GM19468 (cell line): ENCODE measurements at regions not wholly inside any gene's neighbourhood (a gene's known extent, or its start where the extent isn't known, plus 50 kb on each side); places are given as distances from the start of the nearest gene placed in this dataset.
"Not testable (repeated sequence)": the region's sequence is repeated elsewhere in the genome, so short reads cannot be mapped to it uniquely, and the experiment has no call there.

ENCODE experiments used
- ATAC-seq: cut with Tn5 transposase; IDR thresholded peaks from one replicate; pipeline ENCODE4 v1.9.1; 2021; ENCODE audit warnings: mild to moderate bottlenecking, moderate library complexity, moderate number of reproducible peaks; ENCODE audit not compliant: unreplicated experiment; ENCODE audit errors: extremely low read depth

GRCh38 chr6:15885624-15886023 is 222.8 kb upstream of the DTNBP1 start:
- ATAC-seq, result no peak

- ATAC-seq, result not testable (repeated sequence)
These were observed 220.8 kb upstream of the DTNBP1 start for GRCh38 chr6:15883593-15883992.

- ATAC-seq, result no peak
These were observed 220.1 kb upstream of the DTNBP1 start for GRCh38 chr6:15882915-15883314.

DNA sequence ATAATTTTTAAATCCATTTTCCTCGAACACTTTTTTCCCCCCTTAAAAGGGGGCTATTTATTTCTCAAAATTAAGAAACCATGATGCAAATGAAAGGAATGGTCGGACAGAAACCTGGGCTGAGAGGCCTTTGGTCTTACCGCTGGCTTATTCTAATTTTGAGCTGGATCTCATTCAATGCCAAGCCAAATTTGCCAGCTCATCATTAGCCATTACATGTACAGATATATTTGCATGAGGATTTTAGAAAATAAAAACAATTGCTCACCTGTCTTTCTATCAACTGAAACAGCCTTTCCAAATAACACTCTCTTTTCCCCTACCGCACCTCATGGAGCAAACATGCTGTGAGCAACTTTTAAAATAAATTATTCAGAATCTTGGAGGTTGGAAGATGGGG is 219.5 kb upstream of the DTNBP1 start:
- ATAC-seq, result no peak

DNA sequence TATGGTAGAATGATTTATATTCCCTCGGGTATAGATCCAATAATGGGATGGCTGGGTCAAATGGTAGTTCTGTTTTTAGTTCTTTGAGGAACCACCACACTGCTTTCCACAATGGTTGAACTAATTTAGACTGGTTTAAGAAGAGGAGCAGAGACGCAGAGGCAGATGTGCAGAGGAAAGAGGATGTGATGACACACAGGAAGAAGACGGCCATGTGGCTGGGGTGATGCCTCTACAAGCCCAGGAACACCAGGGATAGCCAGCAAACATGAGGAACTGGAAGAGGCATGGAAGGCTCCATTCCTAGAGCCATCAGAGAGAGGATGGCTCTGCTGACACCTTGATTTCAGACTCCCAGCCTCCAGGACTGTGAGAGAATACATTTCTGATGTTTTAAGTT is 218.3 kb upstream of the DTNBP1 start:
- no peak for ATAC-seq

GRCh38 chr6:15880262-15880973 is 217.6 kb upstream of the DTNBP1 start:
- no peak for ATAC-seq

DNA sequence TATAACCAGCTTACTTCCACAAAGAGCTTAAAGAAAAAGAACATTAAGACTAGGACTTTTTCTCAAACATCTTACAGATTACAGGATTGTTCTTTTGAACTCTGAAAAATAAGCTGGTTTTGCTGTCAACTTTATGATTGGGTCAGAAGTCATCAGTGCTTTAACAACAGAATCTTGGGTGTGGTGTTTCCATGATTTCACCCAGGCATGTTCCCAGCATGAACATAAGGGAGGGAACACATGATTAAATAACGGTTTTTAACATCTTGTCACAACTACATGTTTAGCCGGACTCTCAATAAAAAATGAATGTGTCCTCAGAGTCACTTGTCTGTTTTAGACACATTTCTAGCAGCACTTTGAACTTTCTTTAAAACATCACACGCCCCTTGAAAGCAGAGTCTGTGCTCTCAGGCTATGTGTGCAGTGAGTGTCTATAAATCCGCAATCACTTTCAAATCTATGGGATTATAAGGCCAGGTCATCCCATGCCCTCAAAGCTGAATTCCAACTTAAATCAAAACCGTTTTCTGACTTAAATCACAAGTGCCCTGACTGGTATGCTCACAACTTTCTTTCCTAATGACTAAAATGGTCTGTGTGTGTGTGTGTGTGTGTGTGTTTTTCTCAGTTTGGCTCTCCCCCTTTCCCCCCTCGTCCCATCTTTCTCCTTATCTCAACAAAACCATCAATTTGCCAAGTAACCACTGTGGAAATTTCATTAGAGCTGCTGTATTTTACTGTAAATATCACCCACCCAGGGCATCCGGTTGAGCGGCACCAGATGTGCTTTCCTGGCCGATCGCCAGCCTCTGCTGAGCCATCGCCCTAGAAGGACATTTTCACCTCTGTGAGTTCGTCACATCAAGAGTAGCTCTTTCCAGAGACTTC is 216.8 kb upstream of the DTNBP1 start:
- ATAC-seq, result peak; percentile 56

- no peak for ATAC-seq
These were observed 214.4 kb upstream of the DTNBP1 start for GRCh38 chr6:15877231-15877630.

- peak; percentile 52 for ATAC-seq
These were observed 213.6 kb upstream of the DTNBP1 start for GRCh38 chr6:15876406-15876805.

DNA sequence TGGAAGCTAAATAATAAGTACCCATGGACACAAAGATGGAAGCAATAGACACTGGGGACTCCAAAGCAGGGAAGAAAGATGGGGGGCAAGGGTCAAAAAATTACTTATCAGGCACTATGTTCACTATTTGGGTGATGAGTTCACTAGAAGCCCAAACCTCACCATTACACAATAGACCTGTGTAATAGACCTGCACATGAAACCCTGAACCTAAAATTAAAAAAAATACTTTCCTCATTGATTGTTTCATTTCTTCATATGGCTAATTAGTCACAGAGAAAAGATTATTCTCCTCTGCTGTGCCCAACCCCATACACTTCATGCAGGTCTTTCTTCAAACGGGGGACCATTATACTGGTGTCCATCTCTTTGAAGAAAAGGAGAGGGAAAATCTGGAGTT is 213.0 kb upstream of the DTNBP1 start:
- ATAC-seq, result no peak

DNA sequence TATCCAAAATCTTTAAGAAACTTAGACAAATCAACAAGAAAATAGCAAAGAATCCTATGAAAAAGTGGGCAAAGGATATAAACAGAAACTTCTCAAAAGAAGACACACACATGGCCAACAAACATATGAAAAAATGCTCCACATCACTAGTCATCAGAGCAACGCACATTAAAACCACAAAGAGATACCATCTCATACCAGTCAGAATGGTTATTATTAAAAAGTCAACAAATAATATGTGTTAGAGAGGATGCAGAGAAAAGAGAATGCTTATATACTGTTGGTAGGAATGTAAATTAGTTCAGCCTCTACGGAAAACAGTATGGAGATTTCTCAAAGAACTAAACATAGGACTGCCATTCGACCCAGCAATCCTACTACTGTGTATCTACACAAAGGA is 212.0 kb upstream of the DTNBP1 start:
- ATAC-seq, result no peak

GRCh38 chr6:15874326-15874725 is 211.5 kb upstream of the DTNBP1 start:
- no peak for ATAC-seq

GRCh38 chr6:15872241-15873103 is 209.6 kb upstream of the DTNBP1 start:
- no peak for ATAC-seq

GRCh38 chr6:15871276-15871675 is 208.4 kb upstream of the DTNBP1 start:
- no peak for ATAC-seq

- ATAC-seq, result no peak
These were observed 207.7 kb upstream of the DTNBP1 start for GRCh38 chr6:15870333-15871043.

DNA sequence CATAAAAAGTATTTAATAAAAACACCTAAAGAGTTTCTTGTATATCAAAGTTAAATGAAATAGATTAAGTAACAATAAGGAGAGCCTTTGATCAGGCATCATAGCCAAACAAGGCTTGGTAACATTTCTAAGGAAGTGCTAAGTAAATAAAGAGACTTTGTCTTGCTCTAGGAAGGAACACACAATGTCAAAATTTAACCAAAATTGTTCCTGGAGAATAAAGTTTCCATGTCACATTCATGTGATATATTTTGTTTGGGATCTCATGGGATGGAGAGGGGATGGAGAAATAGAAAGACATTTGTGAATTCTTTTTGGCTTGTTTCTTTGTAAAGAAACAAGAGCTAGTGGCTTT is 201.9 kb upstream of the DTNBP1 start:
- no peak for ATAC-seq

GRCh38 chr6:15864038-15864707 is 201.3 kb upstream of the DTNBP1 start:
- ATAC-seq, result no peak

GRCh38 chr6:15862810-15863209 is 200.0 kb upstream of the DTNBP1 start:
- ATAC-seq, result no peak

DNA sequence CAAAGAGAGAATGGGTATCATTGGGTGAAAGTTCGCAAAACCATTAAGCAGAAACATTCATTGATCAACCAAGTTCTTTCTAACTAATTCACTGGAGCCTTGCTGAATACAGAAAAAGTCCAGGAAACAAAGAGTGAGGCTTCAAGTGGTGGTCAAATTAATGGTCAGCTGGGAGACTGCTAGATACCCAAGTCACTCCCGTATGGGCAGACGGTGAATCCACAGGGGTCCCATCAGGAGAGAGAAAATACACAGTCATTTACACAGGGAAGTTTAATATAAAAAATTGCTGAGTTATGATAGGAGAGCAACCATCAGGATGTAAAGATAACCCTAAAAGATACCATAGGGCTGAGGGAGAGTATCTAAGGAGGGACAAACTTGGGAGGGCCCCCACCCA is 198.7 kb upstream of the DTNBP1 start:
- ATAC-seq, result no peak
